HCT116 (cell line): ENCODE measurements at regions not wholly inside any gene's neighbourhood (a gene's known extent, or its start where the extent isn't known, plus 50 kb on each side); places are given as distances from the start of the nearest gene placed in this dataset.

ENCODE experiments used
- ATAC-seq: fragments of 200-7000 bp; cut with Tn5 transposase; 2 replicates; pipeline ENCODE4 v1.9.1; 2020; ENCODE audit warnings: mild to moderate bottlenecking, moderate library complexity
- BruUV-seq: library from RNA; stranded (reverse); fragments of 400-500 nt; replicated peaks from 2 replicates; lab custom pipeline; 2021; lab: Mats Ljungman, UMichigan
- CTCF ChIA-PET: fragments of 300-600 bp; sonication (Branson Sonifier 250); formaldehyde crosslinking; loops from one replicate; lab custom pipeline; 2021; ENCODE audit warnings: antibody characterized with exemption; lab: Charles Lee
- POLR2A ChIA-PET: fragments of 300-600, 350-600 bp; sonication (Branson Sonifier 250); formaldehyde crosslinking; loops from one replicate; lab custom pipeline; 2021; ENCODE audit warnings: antibody characterized with exemption; lab: Charles Lee
- RAD21 ChIA-PET, 2 experiments: fragments of 300-600 bp; sonication (Branson Sonifier 250); formaldehyde crosslinking; loops; one replicate each; lab custom pipeline; 2023; ENCODE audit warnings: low total read pairs in 2 of 2; ENCODE audit not compliant: uncharacterized antibody in 2 of 2, unreplicated experiment in 2 of 2, low non-redundant PET in 1 of 2; lab: Charles Lee
- DNase-seq: peaks from one replicate; pipeline ENCODE4 v3.0.0-alpha.2; 2010; ENCODE audit warnings: low read depth, low spot score
- H2AFZ ChIP-seq: fragments of 200-600 bp; shearing (Covaris generic), sonication (generic); 2 replicates; pipeline ENCODE4 v1.6.1; 2017; ENCODE audit warnings: low read depth, mixed run types, mixed read lengths, antibody characterized with exemption, low read length; ENCODE audit not compliant: poor library complexity, severe bottlenecking
- H3K27ac ChIP-seq: 2 replicates; pipeline ENCODE4 v1.5.1; 2012; ENCODE audit warnings: low read depth, low read length
- H3K27me3 ChIP-seq: fragments of 200-600 bp; sonication (generic); 2 replicates; pipeline ENCODE4 v1.6.1; 2016; ENCODE audit warnings: mixed run types, low read length, mixed read lengths; ENCODE audit not compliant: insufficient read depth
- H3K36me3 ChIP-seq, 2 experiments: fragments of 200-500 bp in 1 of 2; fragments of 200-600 bp in 1 of 2; sonication (Bioruptor generic) in 1 of 2; sonication (generic) in 1 of 2; 2 replicates each; pipeline versions ENCODE4 v1.5.1 to v1.6.1; 2014 to 2016; ENCODE audit warnings: low read length in 2 of 2, inconsistent platforms in 1 of 2, mixed read lengths in 1 of 2, mixed run types in 1 of 2; ENCODE audit not compliant: insufficient read depth in 2 of 2, control insufficient read depth in 1 of 2
- H3K4me1 ChIP-seq, 2 experiments: fragments of 200-600 bp in 1 of 2; sonication (generic) in 1 of 2; 2 replicates each; pipeline versions ENCODE4 v1.5.1 to v1.6.1; 2012 to 2017; ENCODE audit warnings: low read length in 2 of 2, inconsistent platforms in 1 of 2, mild to moderate bottlenecking in 1 of 2, mixed read lengths in 1 of 2, mixed run types in 1 of 2, moderate library complexity in 1 of 2; ENCODE audit not compliant: insufficient read depth in 2 of 2, control insufficient read depth in 1 of 2
- H3K4me2 ChIP-seq: fragments of 200-600 bp; sonication (generic); 2 replicates; pipeline ENCODE4 v1.6.1; 2017; ENCODE audit warnings: mixed run types, low read length, mixed read lengths
- H3K4me3 ChIP-seq, 2 experiments: fragments of 200-600 bp in 1 of 2; sonication (generic) in 1 of 2; replicated peaks in 1 of 2; 2 replicates each; pipeline ENCODE4 v1.5.1; 2011 to 2016; ENCODE audit warnings: low read length in 2 of 2, control low read depth in 1 of 2, low read depth in 1 of 2, mild to moderate bottlenecking in 1 of 2, mixed read lengths in 1 of 2, mixed run types in 1 of 2
- H3K79me2 ChIP-seq: fragments of 200-600 bp; sonication (generic); 2 replicates; pipeline ENCODE4 v1.6.1; 2017; ENCODE audit warnings: mild to moderate bottlenecking, mixed run types, low read length, moderate library complexity, mixed read lengths; ENCODE audit not compliant: insufficient read depth
- H3K9ac ChIP-seq: fragments of 200-600 bp; sonication (generic); 2 replicates; pipeline ENCODE4 v1.6.1; 2016; ENCODE audit warnings: low read length, mixed read lengths
- H3K9me2 ChIP-seq: fragments of 200-600 bp; sonication (generic), shearing (Covaris generic); 2 replicates; pipeline ENCODE4 v1.6.1; 2017; ENCODE audit warnings: mixed run types, mild to moderate bottlenecking, moderate library complexity; ENCODE audit not compliant: insufficient read depth
- H3K9me3 ChIP-seq, 2 experiments: fragments of 200-500 bp in 1 of 2; fragments of 200-600 bp in 1 of 2; sonication (Bioruptor generic) in 1 of 2; sonication (generic) in 1 of 2; 2 replicates each; pipeline ENCODE4 v1.6.1; 2014 to 2017; ENCODE audit warnings: low read length in 2 of 2, mixed read lengths in 2 of 2, inconsistent platforms in 1 of 2, low read depth in 1 of 2, mild to moderate bottlenecking in 1 of 2, mixed run types in 1 of 2, moderate library complexity in 1 of 2; ENCODE audit not compliant: control insufficient read depth in 1 of 2, insufficient read depth in 1 of 2
- H4K20me1 ChIP-seq: fragments of 200-600 bp; sonication (generic), shearing (Covaris generic); 2 replicates; pipeline ENCODE4 v1.6.1; 2017; ENCODE audit warnings: mixed run types, mild to moderate bottlenecking, moderate library complexity; ENCODE audit not compliant: insufficient read depth
- ATF3 ChIP-seq: IDR thresholded peaks from 2 replicates; pipeline ENCODE4 v1.6.1; 2012
- EGR1 ChIP-seq: IDR thresholded peaks from 2 replicates; pipeline ENCODE4 v1.6.1; 2012; ENCODE audit warnings: low read depth
- ELF1 ChIP-seq: IDR thresholded peaks from 2 replicates; pipeline ENCODE4 v1.6.1; 2012; ENCODE audit warnings: low read depth, borderline replicate concordance
- EZH2phosphoT487 ChIP-seq: fragments of 200-600 bp; IDR thresholded peaks from 2 replicates; pipeline ENCODE4 v1.6.1; 2018; ENCODE audit warnings: antibody characterized with exemption, borderline replicate concordance
- FOSL1 ChIP-seq: IDR thresholded peaks from 2 replicates; pipeline ENCODE4 v1.6.1; 2012; ENCODE audit warnings: low read depth
- POLR2A ChIP-seq: IDR thresholded peaks from 2 replicates; pipeline ENCODE4 v1.7.0; 2011; ENCODE audit warnings: borderline replicate concordance; ENCODE audit not compliant: insufficient read depth, insufficient read length; ENCODE audit errors: extremely low read depth
- POLR2AphosphoS5 ChIP-seq: IDR thresholded peaks from 2 replicates; pipeline ENCODE4 v1.6.1; 2011; ENCODE audit warnings: mild to moderate bottlenecking, low read depth, low read length, moderate library complexity
- RAD21 ChIP-seq: IDR thresholded peaks from 2 replicates; pipeline ENCODE4 v1.6.1; 2012; ENCODE audit warnings: low read depth, mild to moderate bottlenecking
- SIN3A ChIP-seq: IDR thresholded peaks from 2 replicates; pipeline ENCODE4 v1.6.1; 2012; ENCODE audit warnings: low read depth
- SP1 ChIP-seq: IDR thresholded peaks from 2 replicates; pipeline ENCODE4 v1.6.1; 2012; ENCODE audit warnings: low read depth
- YY1 ChIP-seq: IDR thresholded peaks from 2 replicates; pipeline ENCODE4 v1.6.1; 2011; ENCODE audit warnings: low read length, low read depth, moderate library complexity, mild to moderate bottlenecking; ENCODE audit not compliant: insufficient replicate concordance; ENCODE audit errors: extremely low read depth
- ZBTB33 ChIP-seq: IDR thresholded peaks from 2 replicates; pipeline ENCODE4 v1.6.1; 2011; ENCODE audit warnings: mild to moderate bottlenecking, low read length, moderate library complexity; ENCODE audit not compliant: insufficient replicate concordance; ENCODE audit errors: extremely low read depth
- intact Hi-C: fragments of 100-400 bp; cut with micrococcal nuclease; formaldehyde crosslinking; loops from 2 replicates; pipeline ENCODE4 v1.10.0; 2022

GRCh38 chr10:56593120-56593519, 232.1 kb upstream of the ZWINT start:
- H3K27me3 ChIP-seq: no peaks in the 10 kb centered on the region
- DNase-seq: no peak
- H3K9me3 ChIP-seq: peaks cover 0 to 10% of the 10 kb centered on the region in 2 experiments; a peak in 2 of 4 replicates
- POLR2A ChIA-PET: no interaction called here
- no TSS peak for BruUV-seq
- no peak for ATAC-seq
- H2AFZ ChIP-seq: no peak overlapping the region
- no peak overlapping the region for H3K4me2 ChIP-seq
- no peak overlapping the region for H3K9ac ChIP-seq
- no peaks in the 10 kb centered on the region for H3K9me2 ChIP-seq
- intact Hi-C loops: no loop called here
- no peak for TF ChIP-seq ATF3
- TF ChIP-seq FOSL1: no peak
- no peak for TF ChIP-seq EZH2phosphoT487
- no peak for TF ChIP-seq YY1
- no peak for TF ChIP-seq ELF1
- TF ChIP-seq, all 23 proteins: peak for 0
- no peaks in the 10 kb centered on the region for H3K4me1 ChIP-seq
- no peak overlapping the region for H3K4me3 ChIP-seq
- H3K79me2 ChIP-seq: no peaks in the 10 kb centered on the region
- CTCF ChIA-PET: no interaction called here
- H3K36me3 ChIP-seq: no peaks in the 10 kb centered on the region
- H3K27ac ChIP-seq: no peak overlapping the region
- H4K20me1 ChIP-seq: no peaks in the 10 kb centered on the region
- RAD21 ChIA-PET: no interaction called here

GRCh38 chr10:56586461-56586891, 225.4 kb upstream of the ZWINT start:
- peaks cover 0 to 14% of the 10 kb centered on the region in 2 experiments; a peak in 2 of 4 replicates for H3K9me3 ChIP-seq
- TF ChIP-seq POLR2A: no peak
- TF ChIP-seq RAD21: no peak
- TF ChIP-seq SP1: no peak
- no peak for TF ChIP-seq EGR1
- no peak for TF ChIP-seq ELF1
- TF ChIP-seq SIN3A: no peak
- no peak for TF ChIP-seq ZBTB33
- no peak for TF ChIP-seq POLR2AphosphoS5
- TF ChIP-seq, all 23 proteins: peak for 0
- H3K79me2 ChIP-seq: no peaks in the 10 kb centered on the region
- H3K4me1 ChIP-seq: no peaks in the 10 kb centered on the region
- H3K4me2 ChIP-seq: no peak overlapping the region
- RAD21 ChIA-PET: no interaction called here
- DNase-seq (no peak), ATAC-seq (no peak)
- H3K4me3 ChIP-seq: no peak overlapping the region
- no peak overlapping the region for H3K9ac ChIP-seq
- no peaks in the 10 kb centered on the region for H3K27me3 ChIP-seq
- BruUV-seq: no TSS peak
- no peaks in the 10 kb centered on the region for H3K9me2 ChIP-seq
- CTCF ChIA-PET: no interaction called here
- POLR2A ChIA-PET: no interaction called here
- H4K20me1 ChIP-seq: no peaks in the 10 kb centered on the region
- no peaks in the 10 kb centered on the region for H3K36me3 ChIP-seq
- no peak overlapping the region for H2AFZ ChIP-seq
- intact Hi-C loops: no loop called here
- H3K27ac ChIP-seq: no peak overlapping the region
